HCT116 (cell line): ENCODE measurements at regions not wholly inside any gene's neighbourhood (a gene's known extent, or its start where the extent isn't known, plus 50 kb on each side); places are given as distances from the start of the nearest gene placed in this dataset.

Experiments
- CEBPB ChIP-seq: IDR thresholded peaks from 2 replicates; pipeline ENCODE4 v1.6.1; 2012; ENCODE audit warnings: low read depth
- EGR1 ChIP-seq: IDR thresholded peaks from 2 replicates; pipeline ENCODE4 v1.6.1; 2012; ENCODE audit warnings: low read depth
- EZH2 ChIP-seq: fragments of 200-600 bp; sonication (generic); IDR thresholded peaks from 2 replicates; pipeline ENCODE4 v1.6.1; 2017; ENCODE audit warnings: antibody characterized with exemption, mixed run types
- EZH2phosphoT487 ChIP-seq: fragments of 200-600 bp; IDR thresholded peaks from 2 replicates; pipeline ENCODE4 v1.6.1; 2018; ENCODE audit warnings: antibody characterized with exemption, borderline replicate concordance
- FOSL1 ChIP-seq: IDR thresholded peaks from 2 replicates; pipeline ENCODE4 v1.6.1; 2012; ENCODE audit warnings: low read depth
- JUND ChIP-seq: IDR thresholded peaks from 2 replicates; pipeline ENCODE4 v1.6.1; 2012
- MAX ChIP-seq: IDR thresholded peaks from 2 replicates; pipeline ENCODE4 v1.6.1; 2012
- POLR2A ChIP-seq: IDR thresholded peaks from 2 replicates; pipeline ENCODE4 v1.7.0; 2011; ENCODE audit warnings: borderline replicate concordance; ENCODE audit not compliant: insufficient read depth, insufficient read length; ENCODE audit errors: extremely low read depth
- POLR2AphosphoS5 ChIP-seq: IDR thresholded peaks from 2 replicates; pipeline ENCODE4 v1.6.1; 2011; ENCODE audit warnings: mild to moderate bottlenecking, low read depth, low read length, moderate library complexity
- REST ChIP-seq: IDR thresholded peaks from 2 replicates; pipeline ENCODE4 v1.6.1; 2012; ENCODE audit warnings: low read depth
- SIN3A ChIP-seq: IDR thresholded peaks from 2 replicates; pipeline ENCODE4 v1.6.1; 2012; ENCODE audit warnings: low read depth
- TCF7L2 ChIP-seq: IDR thresholded peaks from 2 replicates; pipeline ENCODE4 v1.7.0; 2011; ENCODE audit warnings: borderline replicate concordance, inconsistent platforms; ENCODE audit not compliant: insufficient read depth, insufficient read length; ENCODE audit errors: extremely low read depth
- ZBTB33 ChIP-seq: IDR thresholded peaks from 2 replicates; pipeline ENCODE4 v1.6.1; 2011; ENCODE audit warnings: mild to moderate bottlenecking, low read length, moderate library complexity; ENCODE audit not compliant: insufficient replicate concordance; ENCODE audit errors: extremely low read depth
- TF ChIP-seq, protein P1 (sequence below), 3 experiments: fragments of 200-600 bp in 1 of 3; sonication (generic) in 1 of 3; IDR thresholded peaks in 2 of 3; conservative IDR thresholded peaks in 1 of 3; 2 replicates each; pipeline ENCODE4 v1.5.1; 2012 to 2017; ENCODE audit warnings: low read depth in 2 of 3, low read length in 2 of 3, antibody characterized with exemption in 1 of 3, borderline replicate concordance in 1 of 3, control low read depth in 1 of 3, mild to moderate bottlenecking in 1 of 3, mixed read lengths in 1 of 3, mixed run types in 1 of 3, moderate library complexity in 1 of 3; ENCODE audit not compliant: insufficient read depth in 1 of 3

- TF ChIP-seq MAX (no peak), SIN3A (no peak), POLR2A (no peak), EGR1 (no peak), CEBPB (no peak), REST (no peak), JUND (no peak), EZH2phosphoT487 (no peak), EZH2 (no peak), POLR2AphosphoS5 (no peak), TCF7L2 (no peak), ZBTB33 (no peak), FOSL1 (no peak)
- TF ChIP-seq, protein P1, sequence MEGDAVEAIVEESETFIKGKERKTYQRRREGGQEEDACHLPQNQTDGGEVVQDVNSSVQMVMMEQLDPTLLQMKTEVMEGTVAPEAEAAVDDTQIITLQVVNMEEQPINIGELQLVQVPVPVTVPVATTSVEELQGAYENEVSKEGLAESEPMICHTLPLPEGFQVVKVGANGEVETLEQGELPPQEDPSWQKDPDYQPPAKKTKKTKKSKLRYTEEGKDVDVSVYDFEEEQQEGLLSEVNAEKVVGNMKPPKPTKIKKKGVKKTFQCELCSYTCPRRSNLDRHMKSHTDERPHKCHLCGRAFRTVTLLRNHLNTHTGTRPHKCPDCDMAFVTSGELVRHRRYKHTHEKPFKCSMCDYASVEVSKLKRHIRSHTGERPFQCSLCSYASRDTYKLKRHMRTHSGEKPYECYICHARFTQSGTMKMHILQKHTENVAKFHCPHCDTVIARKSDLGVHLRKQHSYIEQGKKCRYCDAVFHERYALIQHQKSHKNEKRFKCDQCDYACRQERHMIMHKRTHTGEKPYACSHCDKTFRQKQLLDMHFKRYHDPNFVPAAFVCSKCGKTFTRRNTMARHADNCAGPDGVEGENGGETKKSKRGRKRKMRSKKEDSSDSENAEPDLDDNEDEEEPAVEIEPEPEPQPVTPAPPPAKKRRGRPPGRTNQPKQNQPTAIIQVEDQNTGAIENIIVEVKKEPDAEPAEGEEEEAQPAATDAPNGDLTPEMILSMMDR (IDR thresholded peaks at IDR 0.05 in 2 of 3, conservative IDR thresholded peaks at IDR 0.05 in 1 of 3; ENCODE audit: borderline replicate concordance in 1 of 3, insufficient read depth in 1 of 3, low read depth in 2 of 3, low read length in 2 of 3): no peak
Observed at GRCh38 chr4:157443537-157443936, 223.0 kb downstream of the GRIA2 start.
